ENCODE measurements at regions not wholly inside any gene's neighbourhood (a gene's known extent, or its start where the extent isn't known, plus 50 kb on each side); places are given as distances from the start of the nearest gene placed in this dataset.

DNA sequence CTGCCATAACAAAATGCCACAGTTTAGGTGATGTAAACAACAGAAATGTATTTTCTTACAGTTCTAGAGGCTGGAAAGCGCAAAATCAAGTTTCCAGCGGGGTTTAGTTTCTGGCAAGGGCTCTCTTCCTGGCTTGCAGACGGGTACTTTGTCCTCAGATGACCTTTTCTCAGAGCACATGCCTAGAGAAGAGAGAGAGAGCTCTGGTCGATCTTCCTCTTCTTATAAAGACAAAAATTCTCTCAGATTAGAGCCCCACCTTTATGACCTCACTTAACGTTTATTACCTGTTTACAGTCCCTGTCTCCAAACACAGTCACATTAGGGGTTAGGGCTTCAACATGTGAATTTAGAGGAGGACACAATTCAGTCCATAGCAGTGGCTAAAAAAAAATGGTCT, 119.7 kb downstream of the CETN3 start:
- TF ChIP-seq POLR2A (IDR thresholded peaks at IDR 0.05) = no peak
- TF ChIP-seq CTCF (IDR thresholded peaks at IDR 0.05) = no peak
- no peak for TF ChIP-seq EP300 (IDR thresholded peaks at IDR 0.05)
